ENCODE measurements at regions not wholly inside any gene's neighbourhood (a gene's known extent, or its start where the extent isn't known, plus 50 kb on each side); places are given as distances from the start of the nearest gene placed in this dataset.

GRCh38 chr1:81470275-81470674 is 330.5 kb upstream of the ADGRL2 start:
- FAIRE-seq, result no peak

DNA sequence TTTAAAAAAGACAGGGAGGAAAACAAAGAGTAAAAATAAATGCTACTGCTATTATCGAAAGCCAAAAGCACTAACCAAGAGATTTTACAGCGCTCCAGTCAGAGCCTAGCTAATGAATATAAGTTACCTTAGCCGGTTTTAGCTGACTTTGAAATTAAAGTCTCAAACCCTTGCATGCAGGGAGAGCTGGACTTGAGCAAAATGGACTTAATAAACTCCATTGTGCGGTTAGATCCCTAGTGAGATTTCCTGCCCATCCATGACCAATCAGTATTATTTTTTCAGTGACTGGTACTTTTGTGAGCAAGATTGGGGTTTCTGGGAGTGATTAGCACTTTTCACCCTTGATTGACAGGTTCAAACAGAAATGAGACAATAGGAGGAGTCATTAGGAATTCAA is 333.4 kb upstream of the ADGRL2 start:
- FAIRE-seq, result no peak

- FAIRE-seq, result no peak
These were observed 333.8 kb upstream of the ADGRL2 start for GRCh38 chr1:81466961-81467360.

- no peak for FAIRE-seq
These were observed 336.5 kb upstream of the ADGRL2 start for GRCh38 chr1:81463936-81464837.

DNA sequence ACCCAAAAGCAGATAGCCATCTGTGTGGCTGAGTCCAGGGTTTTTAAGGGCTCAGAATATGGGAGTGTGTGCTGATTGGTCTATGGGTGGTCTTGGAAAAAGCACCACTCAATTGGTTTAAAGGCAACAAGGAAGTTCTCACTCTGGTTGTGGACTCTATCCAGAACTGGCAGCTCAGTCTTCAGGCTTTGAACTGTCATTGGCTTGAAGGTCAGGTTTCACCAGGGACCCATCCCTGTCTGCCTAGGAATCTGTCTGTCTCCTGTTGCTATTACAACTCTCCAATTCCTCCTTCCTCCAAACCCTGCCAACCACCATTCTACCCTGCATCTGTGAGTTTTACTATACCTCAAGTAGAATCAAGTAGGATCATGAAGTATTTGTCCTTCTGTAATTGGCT is 341.7 kb upstream of the ADGRL2 start:
- no peak for FAIRE-seq

DNA sequence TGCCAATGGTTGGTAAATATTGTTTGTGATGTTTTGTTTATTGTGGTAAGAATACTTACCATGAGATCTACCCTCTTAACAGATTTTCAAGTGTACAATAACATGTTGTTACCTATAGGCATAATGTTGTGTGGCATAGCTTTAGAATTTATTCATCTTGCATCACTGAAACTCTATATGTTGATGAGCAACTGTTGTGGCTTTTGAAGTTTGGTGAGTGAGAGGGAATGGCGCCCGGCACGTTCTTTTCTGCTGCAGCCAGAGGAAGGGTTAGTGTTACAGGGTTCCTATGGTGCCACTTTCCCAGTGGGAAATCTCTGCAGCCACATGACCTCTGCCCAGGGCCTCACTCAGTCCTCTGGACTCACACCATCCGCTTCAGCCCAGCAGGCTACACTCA is 342.5 kb upstream of the ADGRL2 start:
- no peak for FAIRE-seq

GRCh38 chr1:81455481-81455880 is 345.3 kb upstream of the ADGRL2 start:
- FAIRE-seq, result no peak

- no peak for FAIRE-seq
These were observed 346.8 kb upstream of the ADGRL2 start for GRCh38 chr1:81453971-81454370.

DNA sequence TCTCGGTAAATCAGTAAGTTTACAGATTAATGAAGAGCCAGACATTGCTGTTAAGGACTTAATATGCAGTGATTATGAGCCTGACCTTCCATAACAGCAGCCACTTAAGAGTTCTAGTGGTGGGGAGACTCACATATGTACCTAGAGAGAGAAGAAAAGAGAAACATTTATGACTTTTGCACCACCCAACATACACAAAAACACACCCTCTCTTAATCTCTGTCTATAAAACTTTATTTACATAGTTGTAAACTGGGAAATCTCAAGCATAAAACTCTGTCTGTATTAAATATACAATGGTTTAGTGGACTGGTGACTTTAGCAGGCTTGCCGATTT is 347.4 kb upstream of the ADGRL2 start:
- no peak for FAIRE-seq

DNA sequence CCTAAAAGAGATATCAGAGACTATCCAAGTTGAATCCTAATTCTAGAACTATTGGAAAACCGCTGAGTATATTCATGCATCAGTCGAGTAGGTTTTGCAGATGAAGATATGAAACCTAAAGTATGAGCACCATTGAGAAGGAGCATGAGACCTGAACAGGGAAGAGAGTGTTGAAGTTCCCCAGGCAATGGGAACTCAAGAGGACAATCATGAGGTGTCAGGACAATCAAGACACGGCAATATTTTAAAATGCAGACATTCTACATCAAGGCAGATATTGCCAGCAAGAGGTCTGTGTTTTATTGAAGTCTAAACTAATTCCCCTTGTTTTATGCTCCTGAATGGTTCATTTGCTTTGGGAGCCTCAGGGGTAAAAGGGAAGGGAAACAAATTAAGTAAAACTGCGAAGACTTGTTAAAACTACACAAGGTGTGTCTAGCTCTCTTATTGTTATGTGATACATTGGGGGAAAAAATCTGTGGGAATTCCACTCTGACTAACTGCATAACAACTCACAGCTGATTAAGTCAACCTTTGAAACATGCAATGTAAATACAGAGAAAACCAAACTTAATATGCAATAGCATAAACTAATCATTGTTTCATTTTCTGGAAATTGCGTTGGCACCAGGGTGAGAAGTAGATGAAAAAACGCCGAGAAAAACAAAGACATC is 347.9 kb upstream of the ADGRL2 start:
- FAIRE-seq, result no peak

DNA sequence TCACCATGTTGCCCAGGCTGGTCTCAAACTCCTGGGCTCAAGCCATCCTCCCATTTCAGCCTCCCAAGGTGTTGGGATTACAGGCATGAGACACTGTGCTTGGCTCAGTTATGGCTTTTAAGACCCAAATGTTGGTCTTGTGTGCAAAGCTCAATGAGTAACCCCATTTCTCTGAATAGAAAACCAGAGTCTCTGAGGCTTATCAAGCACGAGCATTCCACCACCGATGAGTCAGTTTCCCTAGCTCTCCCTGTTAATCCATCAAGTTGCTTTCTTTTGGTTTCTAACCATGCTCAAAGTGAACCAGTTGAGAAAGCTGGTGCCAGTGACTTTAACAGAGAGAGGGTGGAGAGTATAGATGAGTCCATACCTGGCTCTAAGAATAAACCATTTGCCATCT is 350.9 kb upstream of the ADGRL2 start:
- no peak for FAIRE-seq

GRCh38 chr1:81446000-81446669 is 354.6 kb upstream of the ADGRL2 start:
- FAIRE-seq, result no peak

DNA sequence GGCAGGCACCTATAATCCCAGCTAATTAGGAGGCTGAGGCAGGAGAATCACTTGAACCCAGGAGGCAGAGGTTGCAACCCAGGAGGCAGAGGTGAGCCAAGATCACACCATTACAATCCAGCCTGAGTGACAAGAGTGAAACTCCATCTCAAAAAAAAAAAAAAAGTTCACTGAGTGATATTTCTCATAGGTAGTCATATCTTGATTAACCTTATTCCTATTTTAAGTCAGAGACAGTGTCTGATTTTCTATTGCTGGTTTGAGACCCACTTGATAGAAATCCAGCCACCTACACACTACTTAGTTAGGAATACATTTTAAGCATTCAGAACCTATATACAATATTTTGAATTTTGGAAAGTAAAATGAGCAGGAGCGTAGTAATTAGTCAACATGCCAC is 357.4 kb upstream of the ADGRL2 start:
- FAIRE-seq, result no peak

GRCh38 chr1:81439046-81439823 is 361.5 kb upstream of the ADGRL2 start:
- FAIRE-seq, result no peak

DNA sequence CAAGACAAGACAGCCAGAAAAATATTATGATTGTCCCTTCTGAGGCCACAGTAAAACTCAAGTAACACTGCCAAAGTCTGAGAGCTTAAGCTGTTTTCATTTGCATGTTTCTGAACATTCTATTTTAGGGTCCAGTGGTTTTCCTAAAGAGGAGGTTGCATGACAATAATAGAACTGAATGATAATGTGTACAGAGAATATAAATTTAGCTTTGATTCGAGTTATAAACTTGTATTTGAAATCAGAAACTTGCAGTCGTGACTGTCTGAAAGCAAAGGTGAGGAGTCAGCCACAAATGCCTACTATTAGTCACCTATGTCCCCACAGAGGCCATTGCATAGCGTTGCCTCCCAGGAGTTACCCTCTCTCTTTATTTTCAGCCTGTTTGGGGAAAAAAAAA is 363.1 kb upstream of the ADGRL2 start:
- FAIRE-seq, result no peak

- no peak for FAIRE-seq
These were observed 363.5 kb upstream of the ADGRL2 start for GRCh38 chr1:81437213-81437612.

DNA sequence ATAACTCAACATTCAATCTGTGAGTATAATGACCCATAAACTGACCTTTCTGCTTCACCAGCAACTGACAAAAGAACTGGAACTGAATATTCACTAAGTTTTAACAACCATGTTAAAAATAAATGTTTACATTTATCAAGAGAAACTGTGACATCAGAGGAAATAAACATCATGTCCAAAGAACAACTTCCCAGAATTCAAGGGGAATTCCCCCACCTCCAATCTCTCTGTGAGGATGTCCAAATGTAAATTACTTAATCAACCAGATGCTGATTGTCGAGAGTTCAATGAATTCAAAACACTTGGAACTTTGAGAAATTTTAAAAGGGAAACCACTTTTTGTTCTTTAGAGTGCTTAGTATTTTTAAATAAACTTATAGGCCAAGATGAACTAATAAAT is 365.6 kb upstream of the ADGRL2 start:
- no peak for FAIRE-seq

DNA sequence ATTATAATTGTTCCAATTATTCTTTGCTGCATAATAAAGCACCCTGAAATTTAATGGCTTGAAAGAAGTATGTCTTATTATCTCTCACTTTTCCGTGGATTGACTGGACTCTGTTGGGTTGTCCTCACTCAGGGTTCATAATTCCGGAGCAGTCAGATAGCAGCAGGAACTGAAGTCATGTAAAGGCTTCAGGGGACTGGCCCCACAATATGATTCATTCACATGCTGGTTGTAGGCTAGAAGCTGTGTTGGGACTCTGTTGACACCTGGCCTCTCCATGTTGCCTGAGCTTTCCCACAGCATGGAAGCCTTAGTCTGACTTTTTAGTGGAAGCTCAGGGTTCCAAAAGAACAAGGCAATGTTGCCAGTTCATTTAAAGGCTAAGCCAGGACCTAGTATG is 367.1 kb upstream of the ADGRL2 start:
- no peak for FAIRE-seq

- FAIRE-seq, result no peak
These were observed 368.1 kb upstream of the ADGRL2 start for GRCh38 chr1:81432654-81433109.

- no peak for FAIRE-seq
These were observed 368.7 kb upstream of the ADGRL2 start for GRCh38 chr1:81432059-81432458.

- FAIRE-seq, result no peak
These were observed 369.1 kb upstream of the ADGRL2 start for GRCh38 chr1:81431624-81432000.

DNA sequence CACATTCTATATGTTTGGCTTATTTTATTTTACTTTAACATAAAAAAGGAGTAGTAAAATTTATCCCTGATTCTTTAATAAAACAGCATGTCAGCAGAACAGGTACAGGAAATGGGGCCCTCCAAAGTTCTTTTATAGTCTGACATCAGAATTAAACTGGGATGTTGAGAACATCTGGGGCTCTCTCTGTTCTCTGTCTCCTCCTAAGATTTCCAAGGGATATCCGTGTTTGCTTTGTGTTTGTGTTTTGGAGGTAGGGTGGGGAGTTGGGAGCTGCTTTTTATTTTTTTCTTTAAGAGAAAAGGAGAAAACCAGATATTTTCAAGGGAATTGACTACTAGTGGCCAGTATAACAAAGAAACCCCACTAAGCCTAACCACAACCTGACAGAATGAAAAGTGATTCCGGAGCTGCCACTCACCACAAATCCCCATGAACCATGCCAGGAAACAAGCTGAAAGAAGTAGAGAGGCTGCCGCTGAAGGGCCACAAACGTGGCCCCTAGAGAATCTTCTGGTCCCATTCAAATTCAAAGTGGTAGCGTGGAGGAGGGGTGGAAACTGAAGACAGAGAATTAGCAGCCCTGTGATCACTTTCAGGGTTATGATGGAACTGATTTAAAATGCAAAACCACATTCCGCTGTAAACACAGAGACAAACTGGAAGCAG is 369.6 kb upstream of the ADGRL2 start:
- no peak for FAIRE-seq

Data from G401.6 (cell line).